SH-SY5Y (cell line): ENCODE measurements at regions not wholly inside any gene's neighbourhood (a gene's known extent, or its start where the extent isn't known, plus 50 kb on each side); places are given as distances from the start of the nearest gene placed in this dataset.

Source experiments
- GATA2 ChIP-seq: IDR thresholded peaks from 2 replicates; pipeline ENCODE4 v1.6.1; 2011; ENCODE audit warnings: mild to moderate bottlenecking, low read depth, low read length
- GATA3 ChIP-seq: IDR thresholded peaks from 2 replicates; pipeline ENCODE4 v1.6.1; 2011; ENCODE audit warnings: low read depth, mild to moderate bottlenecking, low read length, moderate library complexity

DNA sequence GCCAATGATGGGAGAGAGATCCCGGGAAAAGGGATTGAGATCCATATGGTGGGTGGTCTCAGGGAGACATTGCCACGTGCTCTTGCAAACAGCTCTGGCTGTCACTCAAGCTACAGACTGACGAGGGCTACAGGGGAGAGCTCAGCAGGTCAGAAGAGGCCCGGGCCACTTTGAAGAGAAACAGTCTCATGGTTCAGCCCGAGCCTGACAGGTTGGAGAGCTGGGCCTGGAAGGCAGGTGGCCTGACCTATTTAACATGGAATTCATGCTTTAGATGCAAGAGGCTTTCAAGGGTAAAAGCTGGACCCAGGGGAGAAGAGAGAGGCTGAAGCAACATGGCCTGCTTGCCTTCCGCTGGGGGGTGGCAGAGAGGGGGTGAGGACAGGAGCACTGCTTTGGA lies 81.0 kb upstream of the BRD7 start:
- TF ChIP-seq GATA2: no peak
- no peak for TF ChIP-seq GATA3

DNA sequence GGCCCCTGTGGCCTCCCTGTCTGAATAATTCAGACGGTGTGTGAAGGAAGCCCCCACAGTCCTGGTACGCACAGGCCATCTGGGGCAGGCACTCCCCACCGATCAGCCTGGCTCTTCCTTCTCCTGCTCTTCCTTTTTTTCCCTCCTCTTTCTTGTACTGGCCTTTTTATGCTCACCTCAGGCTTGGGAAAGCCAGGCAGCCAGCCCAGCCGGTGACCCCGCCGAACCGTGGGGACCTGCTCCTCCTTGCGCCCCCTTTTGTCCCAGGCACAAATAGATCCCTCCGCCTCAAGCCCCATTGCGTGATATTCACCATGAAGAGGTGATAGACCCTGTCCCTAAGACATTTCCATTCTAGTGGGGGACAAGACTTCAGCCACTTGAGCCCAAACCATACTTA lies 80.2 kb upstream of the BRD7 start:
- TF ChIP-seq GATA3 (no peak), GATA2 (no peak)

DNA sequence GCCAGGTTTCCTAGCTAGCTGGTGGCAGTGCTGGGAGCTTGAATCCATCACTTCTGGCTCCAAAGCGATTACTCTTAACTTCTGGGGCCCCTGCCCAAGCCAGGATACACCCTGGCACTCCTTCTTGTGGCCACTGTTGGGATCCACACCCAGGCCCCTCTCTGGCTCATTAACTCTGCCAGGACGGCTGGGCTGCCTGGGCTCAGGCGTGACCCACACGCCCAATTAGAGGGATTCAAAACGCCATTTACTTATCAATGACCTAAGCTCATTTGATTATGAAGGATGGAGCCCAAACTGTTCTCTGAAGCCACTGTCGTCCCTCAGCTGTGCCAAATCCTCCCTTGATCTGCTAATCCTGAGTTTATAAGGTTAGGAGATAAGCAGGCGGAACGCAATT lies 79.7 kb upstream of the BRD7 start:
- no peak for TF ChIP-seq GATA2
- TF ChIP-seq GATA3: no peak

DNA sequence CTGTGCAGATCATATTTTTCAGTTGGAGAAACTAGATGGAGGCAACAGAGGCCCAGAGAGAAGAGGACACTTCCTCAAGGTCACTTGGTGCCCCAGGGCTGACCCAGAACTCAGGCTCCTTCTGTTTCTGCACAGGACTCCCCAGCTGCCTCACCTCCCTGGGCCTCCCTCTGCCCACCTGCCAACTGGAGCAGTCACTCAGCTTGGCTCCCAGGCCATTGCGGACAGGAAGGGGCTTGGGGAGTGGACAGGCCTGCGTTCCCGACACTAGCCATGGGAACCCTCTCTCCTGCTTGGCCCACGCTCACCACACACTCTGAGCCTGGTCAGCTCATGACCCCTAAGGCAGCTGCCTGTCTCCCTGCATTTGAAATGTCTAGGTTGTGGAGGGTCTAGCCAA lies 78.1 kb upstream of the BRD7 start:
- no peak for TF ChIP-seq GATA3
- TF ChIP-seq GATA2: no peak

DNA sequence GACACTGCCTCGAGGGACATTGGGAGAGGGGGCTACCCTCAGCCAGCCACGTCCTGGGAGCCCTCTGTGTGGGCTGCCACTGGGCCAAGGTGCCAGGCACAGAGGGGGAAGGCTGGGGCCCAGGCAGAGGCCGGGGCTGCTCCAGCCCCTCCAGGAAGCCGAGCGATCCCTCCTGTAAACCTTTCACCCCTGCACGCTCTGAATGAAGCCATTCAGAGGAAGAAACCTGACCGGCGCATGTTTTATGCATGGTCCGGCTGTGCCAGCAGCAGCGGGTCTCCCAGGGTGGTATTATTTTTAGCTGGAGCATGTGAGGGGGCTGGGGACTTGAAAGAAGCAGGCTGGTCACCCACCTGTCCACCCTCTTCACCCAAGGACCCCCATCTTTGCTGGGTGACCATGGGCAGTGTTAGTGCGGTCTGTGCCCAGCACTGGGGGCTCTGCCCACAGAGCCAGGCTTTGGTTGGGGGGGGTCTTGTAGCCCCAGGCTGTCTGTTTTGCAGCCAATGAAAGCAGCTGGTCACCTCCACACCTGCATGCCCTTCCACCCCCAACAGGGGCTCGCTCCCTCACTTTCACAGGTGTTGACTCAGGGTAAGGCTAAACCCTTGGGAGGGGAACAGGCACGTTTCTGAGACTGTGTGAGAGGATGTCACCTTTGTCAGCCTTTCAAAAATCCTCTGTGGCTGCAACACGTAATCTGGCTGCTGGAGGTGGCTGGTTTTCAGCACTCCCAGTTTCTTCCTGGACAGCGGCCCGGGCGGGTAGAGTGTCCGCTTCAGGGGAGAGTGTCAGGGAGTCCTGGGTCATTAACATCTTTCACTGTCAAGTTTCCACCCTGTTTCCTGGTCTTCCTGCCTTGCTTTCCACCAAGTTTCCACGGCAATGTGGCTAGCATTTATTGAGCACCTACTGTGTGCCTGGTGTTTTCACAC lies 77.1 kb upstream of the BRD7 start:
- TF ChIP-seq GATA3 (no peak), GATA2 (no peak)

DNA sequence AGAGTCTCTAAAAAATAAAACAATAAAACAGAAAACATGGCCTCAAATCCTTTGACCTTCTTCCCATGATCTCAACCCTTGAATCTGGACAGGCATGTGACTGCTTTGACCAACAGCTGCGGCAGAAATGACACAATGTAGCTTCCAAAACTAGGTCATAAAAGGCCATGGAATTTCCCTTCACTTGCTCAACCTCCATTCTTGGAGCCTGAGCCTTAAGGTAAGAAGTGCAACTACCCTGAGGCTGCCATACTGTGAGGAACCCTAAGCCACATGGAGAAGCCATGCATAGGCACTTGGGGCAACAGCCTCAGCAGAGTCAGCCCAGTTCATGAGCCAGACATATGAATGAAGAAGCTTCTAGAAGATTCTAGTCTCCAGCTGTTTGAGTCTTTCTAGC lies 75.7 kb upstream of the BRD7 start:
- TF ChIP-seq GATA2 (no peak), GATA3 (no peak)

DNA sequence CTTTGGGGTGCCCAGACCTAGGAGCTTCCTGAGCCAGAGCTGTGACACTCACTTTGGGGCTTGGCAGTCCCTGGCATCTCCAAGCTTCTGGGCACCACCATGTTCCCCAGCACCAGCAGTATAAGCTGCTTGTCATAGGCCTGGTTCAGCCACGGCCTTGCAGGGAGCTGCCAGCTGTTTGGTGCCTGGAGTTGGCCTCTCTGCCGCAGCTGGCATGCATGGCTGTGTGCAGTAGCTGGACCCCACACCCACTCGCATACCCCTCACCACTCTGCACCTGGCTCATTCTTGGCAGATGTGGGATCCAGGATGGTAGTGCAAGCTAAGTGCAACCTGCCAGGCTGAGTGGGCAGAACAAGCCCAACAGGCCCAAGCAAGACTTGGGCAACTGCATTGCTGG lies 73.4 kb upstream of the BRD7 start:
- TF ChIP-seq GATA2 (no peak), GATA3 (no peak)

DNA sequence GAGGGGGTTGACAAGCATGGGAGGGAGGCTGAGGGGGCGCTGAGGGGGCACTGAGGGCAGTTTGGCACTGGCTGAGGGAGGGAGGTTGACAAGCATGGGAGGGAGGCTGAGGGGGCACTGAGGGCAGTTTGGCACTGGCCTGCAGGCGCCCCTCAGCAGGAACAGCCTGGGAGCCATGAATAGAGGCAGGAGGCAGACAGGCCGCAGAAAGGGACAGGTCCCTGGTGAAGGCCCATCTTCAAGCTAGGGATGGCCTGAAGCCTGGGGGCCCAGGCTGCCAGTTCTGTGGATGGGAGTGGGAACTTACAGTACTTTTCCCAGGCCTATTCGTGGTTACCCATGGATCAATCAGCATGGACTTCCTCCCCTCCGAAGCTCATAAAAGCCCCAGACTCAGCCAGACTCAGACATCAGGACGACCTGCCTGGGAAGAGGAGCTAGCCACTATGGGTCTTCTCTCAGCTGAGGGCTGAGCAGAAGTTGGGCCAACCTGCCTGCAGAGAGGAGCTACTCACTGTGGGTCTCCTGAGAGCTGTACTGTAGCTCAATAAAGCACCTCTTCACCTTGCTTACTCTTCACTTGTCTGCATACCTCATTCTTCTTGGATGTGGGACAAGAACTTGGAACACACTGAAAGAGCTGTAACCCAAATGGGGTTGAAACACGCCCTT lies 72.8 kb upstream of the BRD7 start:
- TF ChIP-seq GATA2: no peak
- no peak for TF ChIP-seq GATA3

DNA sequence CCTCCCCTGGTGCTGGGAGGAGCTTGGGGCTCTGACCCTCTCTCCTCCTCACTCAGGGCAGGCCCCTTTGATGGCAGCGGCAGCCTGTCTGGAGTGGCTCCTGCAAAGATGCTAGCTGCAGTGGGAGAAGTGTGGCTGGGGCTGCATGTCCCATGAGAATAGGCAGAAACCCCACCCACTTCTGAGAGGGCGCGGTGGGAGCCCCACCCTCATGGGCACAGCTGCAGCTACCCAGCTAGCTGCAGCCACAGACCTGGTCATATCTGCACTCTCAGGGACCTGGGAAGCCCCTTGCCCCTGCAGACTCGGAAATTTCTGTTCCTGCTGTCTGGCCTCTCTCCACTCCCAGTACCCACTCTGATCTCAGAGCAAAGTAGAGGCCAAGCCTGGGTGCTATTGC lies 72.2 kb upstream of the BRD7 start:
- TF ChIP-seq GATA3: no peak
- TF ChIP-seq GATA2: no peak

DNA sequence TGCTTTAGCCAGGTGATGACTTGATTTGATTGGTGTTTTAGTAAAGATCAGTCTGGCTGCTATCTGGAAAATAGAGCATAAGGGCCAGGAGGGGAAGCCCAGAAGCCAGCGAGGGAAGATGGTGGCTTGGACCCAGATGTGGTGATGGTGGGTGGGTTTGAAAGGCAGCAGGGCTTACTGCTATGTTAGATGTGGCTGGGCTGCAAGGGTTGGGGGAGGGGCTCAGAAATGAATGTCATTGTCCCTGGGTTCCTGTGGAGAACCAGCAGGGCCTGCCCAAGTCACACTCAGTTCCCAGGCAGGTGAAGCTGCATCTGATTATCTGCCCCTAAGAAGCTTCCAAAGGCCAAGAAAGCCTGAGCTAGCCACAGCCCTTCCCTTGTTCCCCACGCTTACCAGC lies 71.7 kb upstream of the BRD7 start:
- TF ChIP-seq GATA3 (no peak), GATA2 (no peak)

DNA sequence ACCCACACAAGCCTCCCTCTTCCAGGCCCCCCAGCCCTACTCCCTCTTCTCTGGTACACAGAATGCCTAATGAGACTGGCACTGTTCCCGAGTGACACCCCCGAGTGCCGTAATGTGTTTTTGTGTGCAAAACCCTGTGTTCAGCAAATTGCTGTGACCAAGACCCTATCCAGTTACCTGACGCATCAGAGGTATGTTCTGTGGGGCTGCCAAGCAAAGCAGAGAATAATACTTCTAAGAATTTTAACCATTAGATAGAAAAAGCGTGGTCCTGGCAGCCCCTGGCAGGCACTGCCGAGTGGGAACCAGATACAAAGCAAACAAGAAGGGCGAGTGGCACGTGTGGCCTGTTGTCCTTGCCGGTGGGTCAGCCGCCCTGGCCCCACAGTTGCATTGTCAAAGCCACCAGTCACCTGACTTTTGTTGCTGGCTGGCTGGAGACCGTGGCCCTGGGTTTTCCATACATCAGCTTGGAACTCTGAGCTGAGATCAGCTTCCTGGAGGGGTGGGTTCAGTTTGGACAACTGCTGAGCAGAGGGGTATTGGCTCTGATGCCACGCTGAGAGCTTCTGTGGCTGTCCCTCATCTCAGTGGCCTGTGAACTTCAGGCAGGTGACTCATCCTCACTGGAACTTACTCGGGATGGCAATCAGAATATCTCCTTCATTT lies 69.1 kb upstream of the BRD7 start:
- TF ChIP-seq GATA3 (no peak), GATA2 (no peak)

DNA sequence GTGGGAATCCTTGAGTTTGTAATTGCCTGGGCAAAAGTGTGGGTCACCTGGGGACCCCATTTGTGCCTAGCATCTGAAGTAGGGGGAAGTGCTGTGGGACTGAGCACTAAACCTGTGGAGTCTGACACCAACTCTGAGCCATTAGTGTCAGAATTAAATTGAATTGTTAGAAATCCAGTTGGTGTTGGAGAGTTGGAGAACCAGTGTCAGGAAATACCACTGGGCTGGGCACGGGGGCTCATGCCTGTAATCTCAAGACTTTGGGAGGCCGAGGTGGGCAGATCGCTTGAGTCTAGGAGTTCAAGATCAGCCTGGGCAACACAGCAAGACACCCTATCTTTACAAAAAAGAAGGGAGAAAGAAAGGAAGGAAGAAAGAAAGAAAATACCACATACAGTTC lies 67.5 kb upstream of the BRD7 start:
- TF ChIP-seq GATA3 (no peak), GATA2 (no peak)

DNA sequence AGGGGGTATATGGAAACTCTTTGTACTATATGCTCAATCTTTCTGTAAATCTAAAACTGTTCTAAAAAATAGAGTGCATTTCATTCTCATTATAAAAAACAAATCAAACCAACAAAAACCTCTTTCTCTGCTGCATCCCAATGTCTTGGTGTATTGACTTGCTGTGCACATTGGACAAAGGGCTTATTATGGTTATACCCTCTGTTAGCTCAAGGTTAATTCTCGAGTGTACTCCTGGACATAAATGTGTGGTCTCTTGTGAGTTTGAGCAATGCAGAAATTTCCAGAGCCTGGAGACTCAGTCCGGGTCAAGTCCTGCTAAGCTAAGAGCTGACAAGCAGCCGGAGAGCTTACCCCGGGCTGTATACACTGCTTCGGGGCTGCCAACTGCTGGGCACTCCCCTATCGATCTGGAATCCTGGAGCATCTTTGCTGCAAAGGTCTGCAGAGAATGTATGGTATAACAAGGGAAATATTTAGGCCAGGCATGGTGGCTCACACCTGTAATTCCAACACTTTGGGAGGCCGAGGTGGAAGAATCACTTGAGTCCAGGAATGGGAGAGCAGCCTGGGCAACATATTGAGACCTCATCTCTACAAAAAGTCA lies 66.2 kb upstream of the BRD7 start:
- TF ChIP-seq GATA3 (no peak), GATA2 (no peak)

DNA sequence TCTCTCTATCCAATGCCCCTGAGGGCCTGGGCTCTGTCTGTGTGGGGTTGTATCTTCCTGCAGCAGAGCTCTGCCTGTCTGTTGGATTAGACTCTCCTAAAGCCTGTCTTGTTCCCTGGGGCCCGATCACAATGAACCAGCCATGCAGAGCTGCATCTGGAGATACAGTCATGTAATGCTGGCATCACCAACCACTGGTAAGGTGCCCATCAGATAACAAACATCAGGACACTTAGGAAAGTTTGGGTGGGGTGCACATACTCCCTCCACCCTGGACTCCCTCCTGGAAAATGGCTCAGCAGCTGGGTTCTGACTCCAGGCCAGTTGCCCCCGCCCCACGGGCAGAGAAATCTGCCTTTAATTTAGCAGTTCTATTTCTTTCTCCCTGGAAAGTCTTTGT lies 61.3 kb upstream of the BRD7 start:
- TF ChIP-seq GATA3 (peak; percentile 97), GATA2 (peak; percentile 99)
